ENCODE measurements at regions not wholly inside any gene's neighbourhood (a gene's known extent, or its start where the extent isn't known, plus 50 kb on each side); places are given as distances from the start of the nearest gene placed in this dataset.

DNA sequence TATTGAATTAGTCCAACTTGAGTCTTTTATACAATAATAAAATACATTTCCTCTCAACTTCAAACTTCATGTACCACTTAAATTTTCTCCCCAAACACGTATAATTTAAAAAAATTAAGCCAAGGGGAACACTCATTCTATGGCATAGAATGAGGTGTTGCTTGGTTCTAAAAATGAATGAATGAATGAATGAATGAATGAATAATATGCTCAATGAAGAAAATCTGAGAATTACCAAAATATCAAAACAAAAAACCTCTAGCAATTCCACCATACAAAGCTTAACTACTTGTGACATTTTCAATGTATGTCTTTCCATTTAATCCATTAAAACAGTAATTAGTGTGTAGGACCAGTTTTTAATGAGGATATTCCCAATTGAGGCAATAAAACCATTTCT is 62.7 kb upstream of the PLAC8 start:
- no peak for TF ChIP-seq CTCF (IDR thresholded peaks at IDR 0.05; ENCODE audit: low read depth, low read length, missing control alignments)
- no peak for DNase-seq (ENCODE audit: low read depth)
- H3K4me3 ChIP-seq (ENCODE audit: low read depth, low read length): no peak overlapping the region
- in situ Hi-C loops (cut with HindIII; ENCODE audit: low sequenced_read_pairs): no loop called here

DNA sequence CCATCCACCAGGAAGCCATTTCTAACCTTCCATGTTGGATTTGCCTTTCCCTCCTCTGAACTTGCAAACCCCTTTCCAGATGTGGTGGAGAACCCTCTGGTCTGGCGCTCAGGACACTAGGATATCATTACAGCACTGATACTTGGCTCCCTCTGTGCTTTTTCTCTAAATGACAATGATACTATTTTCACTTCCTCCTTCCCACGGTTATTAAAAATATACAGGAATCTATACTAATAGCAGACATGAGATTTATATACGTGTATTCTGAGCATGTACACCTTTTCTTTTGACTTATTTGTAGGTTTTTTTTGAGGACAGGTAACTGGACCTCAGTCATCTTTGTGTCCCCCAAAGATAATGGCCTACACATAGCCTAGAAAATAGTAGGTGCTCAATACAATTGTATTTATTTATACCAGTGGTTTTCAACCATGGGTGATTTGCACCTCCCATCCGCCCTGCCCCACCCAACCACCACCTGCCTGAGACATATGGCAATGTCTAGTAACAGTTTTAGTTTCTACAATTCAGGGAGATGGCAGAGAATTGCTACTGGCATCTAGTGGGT is 60.4 kb upstream of the PLAC8 start:
- DNase-seq (ENCODE audit: low read depth): no peak
- no peak for TF ChIP-seq CTCF (IDR thresholded peaks at IDR 0.05; ENCODE audit: low read depth, low read length, missing control alignments)
- no peak overlapping the region for H3K4me3 ChIP-seq (ENCODE audit: low read depth, low read length)
- in situ Hi-C loops (cut with HindIII; ENCODE audit: low sequenced_read_pairs): loop anchor here (5.0 kb wide), 1 partner anchor 37 kb away; no protein-coding TSS in a partner anchor

GRCh38 chr4:83172371-83172770 is 57.8 kb upstream of the PLAC8 start:
- DNase-seq (ENCODE audit: low read depth): no peak
- in situ Hi-C loops (cut with HindIII; ENCODE audit: low sequenced_read_pairs): loop anchor here (5.0 kb wide), 1 partner anchor 40 kb away; no protein-coding TSS in a partner anchor
- H3K4me3 ChIP-seq (ENCODE audit: low read depth, low read length): no peak overlapping the region
- TF ChIP-seq CTCF (IDR thresholded peaks at IDR 0.05; ENCODE audit: low read depth, low read length, missing control alignments): no peak

- in situ Hi-C loops (cut with HindIII; ENCODE audit: low sequenced_read_pairs): loop anchor here (5.0 kb wide), 1 partner anchor 41 kb away; no protein-coding TSS in a partner anchor
- no peak for DNase-seq (ENCODE audit: low read depth)
- no peak overlapping the region for H3K4me3 ChIP-seq (ENCODE audit: low read depth, low read length)
- no peak for TF ChIP-seq CTCF (IDR thresholded peaks at IDR 0.05; ENCODE audit: low read depth, low read length, missing control alignments)
Measured at GRCh38 chr4:83171436-83172039, 57.0 kb upstream of the PLAC8 start.

GRCh38 chr4:83170952-83171399 is 56.4 kb upstream of the PLAC8 start:
- no peak overlapping the region for H3K4me3 ChIP-seq (ENCODE audit: low read depth, low read length)
- DNase-seq (ENCODE audit: low read depth): no peak
- no peak for TF ChIP-seq CTCF (IDR thresholded peaks at IDR 0.05; ENCODE audit: low read depth, low read length, missing control alignments)
- in situ Hi-C loops (cut with HindIII; ENCODE audit: low sequenced_read_pairs): loop anchor here (5.0 kb wide), 1 partner anchor 41 kb away; no protein-coding TSS in a partner anchor

Data from astrocyte of the cerebellum (primary cell).